ENCODE measurements at regions not wholly inside any gene's neighbourhood (a gene's known extent, or its start where the extent isn't known, plus 50 kb on each side); places are given as distances from the start of the nearest gene placed in this dataset.

DNA sequence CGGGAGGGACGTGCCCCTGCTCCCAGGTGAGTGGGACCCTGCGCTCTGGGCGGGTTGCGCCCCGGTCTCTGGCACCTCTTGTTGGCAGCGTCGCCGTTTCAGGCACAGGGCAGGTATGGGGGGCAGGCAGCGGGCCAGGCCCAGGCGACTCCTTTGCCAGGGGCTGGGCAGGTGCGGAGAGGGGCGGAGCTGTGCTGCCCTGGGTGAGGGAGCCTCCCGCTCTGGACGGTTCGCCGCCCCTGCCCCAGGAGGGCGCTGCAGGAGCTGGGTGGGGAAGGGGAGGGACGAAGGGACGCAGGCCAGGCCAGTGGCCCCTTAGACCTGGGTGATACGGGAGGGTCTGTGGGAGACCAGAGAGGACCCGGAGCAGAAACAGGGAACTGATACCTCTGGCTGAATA is 663.9 kb upstream of the DEFB115 start:
- Histone ChIP-seq H3K4me1 (ENCODE audit: control insufficient read depth, extremely low read depth, insufficient read depth, low read length) (no peaks in the 10 kb centered on the region), H3K79me2 (ENCODE audit: control insufficient read depth, insufficient read depth, low read length) (no peaks in the 10 kb centered on the region), H3K4me2 (ENCODE audit: insufficient read depth, low read length) (no peak overlapping the region), H3K27ac (ENCODE audit: insufficient read depth, low read depth, low read length) (no peak overlapping the region), H4K20me1 (replicated peaks; ENCODE audit: control insufficient read depth, extremely low read depth, insufficient read depth, low read length) (no peaks in the 10 kb centered on the region), H3K9me1 (replicated peaks; ENCODE audit: control insufficient read depth, extremely low read depth, insufficient read depth, low read length) (no peaks in the 10 kb centered on the region), H3K9ac (replicated peaks; ENCODE audit: extremely low read depth, insufficient read depth, low read length) (no peak overlapping the region), H3K27me3 (ENCODE audit: control insufficient read depth in 2 of 2, insufficient read depth in 2 of 2, low read length in 2 of 2) (no peaks in the 10 kb centered on the region), H2AFZ (ENCODE audit: low read depth, low read length) (no peak overlapping the region), H3K36me3 (ENCODE audit: control insufficient read depth in 2 of 2, extremely low read depth in 1 of 2, insufficient read depth in 2 of 2, low read length in 2 of 2) (no peaks in the 10 kb centered on the region), H3K9me3 (replicated peaks; ENCODE audit: control insufficient read depth, insufficient read depth, low read length) (peaks cover 5% of the 10 kb centered on the region), H3K4me3 (replicated peaks in 1 of 3; ENCODE audit: insufficient read depth in 1 of 3, low read depth in 1 of 3, low read length in 3 of 3) (no peak overlapping the region)
- DNase-seq (ENCODE audit: low read depth, low spot score) (no peak), FAIRE-seq (no peak)
- POLR2A ChIA-PET: no interaction called here
- no TSS peak for BruUV-seq (replicated peaks)
- intact Hi-C loops (cut with micrococcal nuclease): no loop called here
- TF ChIP-seq GATA2 (IDR thresholded peaks at IDR 0.05; ENCODE audit: insufficient read depth, insufficient read length, low read depth, low read length): no peak
- TF ChIP-seq EZH2 (IDR thresholded peaks at IDR 0.05; ENCODE audit: borderline replicate concordance, low read depth, low read length, severe bottlenecking): no peak
- TF ChIP-seq FOS (IDR thresholded peaks at IDR 0.05; ENCODE audit: borderline replicate concordance, insufficient read depth, low read length): no peak
- TF ChIP-seq JUN (IDR thresholded peaks at IDR 0.05; ENCODE audit: borderline replicate concordance, insufficient read depth, insufficient read length, low read depth): no peak
- TF ChIP-seq MAX (IDR thresholded peaks at IDR 0.05; ENCODE audit: insufficient read depth, insufficient read length): no peak
- TF ChIP-seq MYC (IDR thresholded peaks at IDR 0.05; ENCODE audit: low read depth, low read length): no peak
- no peak for TF ChIP-seq CTCF (IDR thresholded peaks at IDR 0.05; ENCODE audit: extremely low read depth in 1 of 2, insufficient read depth in 1 of 2, low read depth in 1 of 2, low read length in 2 of 2)
- TF ChIP-seq POLR2A (IDR thresholded peaks at IDR 0.05; ENCODE audit: low read depth, low read length): no peak
- TF ChIP-seq POLR2AphosphoS5 (IDR thresholded peaks at IDR 0.05; ENCODE audit: insufficient read depth, low read depth, low read length): no peak
- dilution Hi-C loops (cut with MboI; ENCODE audit: extremely low pct_ligation_motif_present, low sequenced_read_pairs): no loop called here
- CTCF ChIA-PET: no interaction called here

Measured in endothelial cell of umbilical vein (primary cell).